ENCODE measurements at regions not wholly inside any gene's neighbourhood (a gene's known extent, or its start where the extent isn't known, plus 50 kb on each side); places are given as distances from the start of the nearest gene placed in this dataset.

GRCh38 chr15:48064421-48064820, 56.4 kb upstream of the SLC24A5 start:
- no peak overlapping the region for H3K27ac ChIP-seq (ENCODE audit: low read depth in 1 of 2, low read length in 2 of 2)
- no peak overlapping the region for H3K27ac Mint-ChIP-seq
- no peak overlapping the region for H2AFZ ChIP-seq (ENCODE audit: insufficient read depth, low read depth, low read length, poor library complexity, severe bottlenecking)
- peaks cover 0 to 4% of the 10 kb centered on the region in 2 donors for H3K9me3 ChIP-seq (replicated peaks in 1 of 2; ENCODE audit: control insufficient read depth in 1 of 2, insufficient read depth in 1 of 2, low read length in 2 of 2)
- no peak overlapping the region for H3K4me3 ChIP-seq (replicated peaks in 1 of 3; ENCODE audit: low read depth in 2 of 3, low read length in 3 of 3)
- no peak overlapping the region for H3K4me2 ChIP-seq (replicated peaks; ENCODE audit: extremely low read depth, low read length, poor library complexity, severe bottlenecking)
- WGBS (ENCODE audit: insufficient coverage), result no CpG with 5 or more reads among the region's 2 CpGs
- H3K4me1 Mint-ChIP-seq, result no peaks in the 10 kb centered on the region
- no peaks in the 10 kb centered on the region for H3K36me3 Mint-ChIP-seq
- H3K4me1 ChIP-seq (ENCODE audit: control insufficient read depth in 1 of 2, insufficient read depth in 2 of 2, low read length in 2 of 2), result no peaks in the 10 kb centered on the region
- H3K27me3 ChIP-seq (ENCODE audit: control insufficient read depth in 2 of 2, insufficient read depth in 2 of 2, low read length in 2 of 2), result no peaks in the 10 kb centered on the region
- no peaks in the 10 kb centered on the region for H3K36me3 ChIP-seq (replicated peaks in 1 of 2; ENCODE audit: control insufficient read depth in 1 of 2, insufficient read depth in 2 of 2, low read length in 2 of 2)
- no peak for TF ChIP-seq CTCF (IDR thresholded peaks at IDR 0.05)
- no peak overlapping the region for H3K9ac ChIP-seq (ENCODE audit: insufficient read depth, low read length, poor library complexity, severe bottlenecking)
- peaks cover 0 to 3% (median 3%) of the 10 kb centered on the region in 3 donors for H3K27me3 Mint-ChIP-seq (ENCODE audit: low read depth in 3 of 3)
- no peak overlapping the region for H3K4me3 Mint-ChIP-seq
- H3K9me3 Mint-ChIP-seq, result peaks cover 0 to 4% (median 0%) of the 10 kb centered on the region in 7 donors
- DNase-seq, result no peak
- no peaks in the 10 kb centered on the region for H4K20me1 ChIP-seq (ENCODE audit: insufficient read depth, low read length)
- H3K79me2 ChIP-seq (ENCODE audit: insufficient read depth, low read length), result no peaks in the 10 kb centered on the region
- intact Hi-C loops (cut with micrococcal nuclease), result no loop called here

GRCh38 chr15:48066456-48066855, 54.3 kb upstream of the SLC24A5 start:
- H3K4me3 Mint-ChIP-seq, result no peak overlapping the region
- peaks cover 0 to 8% (median 3%) of the 10 kb centered on the region in 7 donors for H3K9me3 Mint-ChIP-seq
- TF ChIP-seq CTCF (IDR thresholded peaks at IDR 0.05), result no peak
- Histone ChIP-seq H3K27me3 (ENCODE audit: control insufficient read depth in 2 of 2, insufficient read depth in 2 of 2, low read length in 2 of 2) (no peaks in the 10 kb centered on the region), H3K9me3 (replicated peaks in 1 of 2; ENCODE audit: control insufficient read depth in 1 of 2, insufficient read depth in 1 of 2, low read length in 2 of 2) (peaks cover 0 to 4% of the 10 kb centered on the region in 2 donors), H3K79me2 (ENCODE audit: insufficient read depth, low read length) (no peaks in the 10 kb centered on the region), H3K9ac (ENCODE audit: insufficient read depth, low read length, poor library complexity, severe bottlenecking) (no peak overlapping the region), H3K27ac (ENCODE audit: low read depth in 1 of 2, low read length in 2 of 2) (no peak overlapping the region), H3K4me3 (replicated peaks in 1 of 3; ENCODE audit: low read depth in 2 of 3, low read length in 3 of 3) (no peak overlapping the region), H3K4me2 (replicated peaks; ENCODE audit: extremely low read depth, low read length, poor library complexity, severe bottlenecking) (no peak overlapping the region), H3K4me1 (ENCODE audit: control insufficient read depth in 1 of 2, insufficient read depth in 2 of 2, low read length in 2 of 2) (no peaks in the 10 kb centered on the region), H4K20me1 (ENCODE audit: insufficient read depth, low read length) (no peaks in the 10 kb centered on the region), H2AFZ (ENCODE audit: insufficient read depth, low read depth, low read length, poor library complexity, severe bottlenecking) (no peak overlapping the region), H3K36me3 (replicated peaks in 1 of 2; ENCODE audit: control insufficient read depth in 1 of 2, insufficient read depth in 2 of 2, low read length in 2 of 2) (no peaks in the 10 kb centered on the region)
- WGBS (ENCODE audit: insufficient coverage), result 42% methylated on average over 2 of the region's 3 CpGs
- H3K27ac Mint-ChIP-seq, result no peak overlapping the region
- no peaks in the 10 kb centered on the region for H3K36me3 Mint-ChIP-seq
- intact Hi-C loops (cut with micrococcal nuclease), result no loop called here
- H3K4me1 Mint-ChIP-seq, result no peaks in the 10 kb centered on the region
- H3K27me3 Mint-ChIP-seq (ENCODE audit: low read depth in 3 of 3), result peaks cover 2 to 3% (median 3%) of the 10 kb centered on the region in 3 donors
- DNase-seq, result no peak

Data from CD14-positive monocyte (primary cell).